Retinal pigment epithelial cell (primary cell): ENCODE measurements at regions not wholly inside any gene's neighbourhood (a gene's known extent, or its start where the extent isn't known, plus 50 kb on each side); places are given as distances from the start of the nearest gene placed in this dataset.

ENCODE experiments used
- DNase-seq: peaks from one replicate; pipeline ENCODE4 v3.0.0-alpha.2; 2010; ENCODE audit warnings: low read depth
- H3K4me3 ChIP-seq: 2 replicates; pipeline ENCODE4 v1.5.1; 2011; ENCODE audit warnings: mild to moderate bottlenecking, low read length, control low read depth, moderate library complexity
- TF ChIP-seq, protein P1 (sequence below): conservative IDR thresholded peaks from 2 replicates; pipeline ENCODE4 v1.5.1; 2011; ENCODE audit warnings: low read depth, low read length, control low read depth, inconsistent platforms

DNA sequence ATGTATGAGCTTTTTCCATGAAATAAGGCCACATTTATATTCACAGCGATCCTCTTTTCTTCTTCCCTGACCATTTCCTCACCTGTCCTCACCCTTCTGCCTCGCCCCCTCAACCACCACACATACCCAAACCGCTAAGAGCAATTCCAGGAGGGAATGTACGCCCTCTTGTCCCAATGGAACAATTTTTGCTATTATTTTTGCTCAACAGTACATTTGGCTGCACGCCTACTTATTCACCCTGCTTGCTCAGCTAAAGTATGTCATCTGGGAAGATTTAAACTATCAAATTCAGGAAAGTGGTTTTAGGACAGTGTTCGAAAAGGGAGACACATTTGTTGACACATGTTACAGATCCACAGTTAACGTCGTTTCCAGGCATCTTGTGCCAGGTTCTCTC is 252.7 kb downstream of the NEBL start:
- H3K4me3 ChIP-seq: no peak overlapping the region
- TF ChIP-seq, protein P1, sequence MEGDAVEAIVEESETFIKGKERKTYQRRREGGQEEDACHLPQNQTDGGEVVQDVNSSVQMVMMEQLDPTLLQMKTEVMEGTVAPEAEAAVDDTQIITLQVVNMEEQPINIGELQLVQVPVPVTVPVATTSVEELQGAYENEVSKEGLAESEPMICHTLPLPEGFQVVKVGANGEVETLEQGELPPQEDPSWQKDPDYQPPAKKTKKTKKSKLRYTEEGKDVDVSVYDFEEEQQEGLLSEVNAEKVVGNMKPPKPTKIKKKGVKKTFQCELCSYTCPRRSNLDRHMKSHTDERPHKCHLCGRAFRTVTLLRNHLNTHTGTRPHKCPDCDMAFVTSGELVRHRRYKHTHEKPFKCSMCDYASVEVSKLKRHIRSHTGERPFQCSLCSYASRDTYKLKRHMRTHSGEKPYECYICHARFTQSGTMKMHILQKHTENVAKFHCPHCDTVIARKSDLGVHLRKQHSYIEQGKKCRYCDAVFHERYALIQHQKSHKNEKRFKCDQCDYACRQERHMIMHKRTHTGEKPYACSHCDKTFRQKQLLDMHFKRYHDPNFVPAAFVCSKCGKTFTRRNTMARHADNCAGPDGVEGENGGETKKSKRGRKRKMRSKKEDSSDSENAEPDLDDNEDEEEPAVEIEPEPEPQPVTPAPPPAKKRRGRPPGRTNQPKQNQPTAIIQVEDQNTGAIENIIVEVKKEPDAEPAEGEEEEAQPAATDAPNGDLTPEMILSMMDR: no peak
- DNase-seq: no peak

DNA sequence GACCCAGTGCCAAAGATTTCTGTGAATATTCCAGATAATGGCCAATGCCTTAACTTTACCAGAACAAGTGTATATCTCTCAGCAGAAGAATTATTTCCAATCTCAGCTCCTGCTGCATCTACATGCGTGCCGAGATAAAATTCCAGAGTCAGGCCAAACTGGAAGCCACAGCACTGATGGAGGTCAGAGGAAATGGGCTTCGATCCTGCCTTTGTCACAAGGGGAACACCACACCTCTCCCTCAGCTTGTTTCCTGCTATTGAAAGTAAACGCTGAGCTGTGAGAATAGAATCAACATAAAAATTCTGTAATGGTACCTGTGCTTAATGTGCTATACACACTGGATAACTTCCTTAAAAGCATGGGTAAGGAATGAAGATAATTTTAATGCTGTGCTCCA is 255.5 kb downstream of the NEBL start:
- TF ChIP-seq, protein P1: no peak
- H3K4me3 ChIP-seq: no peak overlapping the region
- DNase-seq: no peak

DNA sequence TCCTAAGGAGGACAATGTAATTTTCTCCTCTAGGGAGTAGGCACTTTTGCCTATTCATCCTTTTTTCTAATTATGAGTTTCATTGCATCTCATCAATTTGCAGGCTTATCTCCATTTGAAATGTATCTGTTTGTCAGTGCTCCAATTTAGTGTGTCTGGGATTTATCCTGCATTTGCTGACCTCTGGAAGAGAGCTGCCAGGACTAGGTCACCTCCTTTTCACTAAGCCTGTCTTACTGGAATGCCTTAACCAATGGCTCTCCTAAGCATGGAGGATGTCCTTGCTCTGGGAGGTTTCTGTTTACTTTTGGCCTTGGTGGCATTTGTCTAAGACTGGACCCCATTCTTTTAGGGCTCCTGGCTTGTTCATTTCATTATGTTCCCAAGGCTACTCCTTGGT is 261.5 kb downstream of the NEBL start:
- TF ChIP-seq, protein P1: no peak
- no peak for DNase-seq
- no peak overlapping the region for H3K4me3 ChIP-seq

DNA sequence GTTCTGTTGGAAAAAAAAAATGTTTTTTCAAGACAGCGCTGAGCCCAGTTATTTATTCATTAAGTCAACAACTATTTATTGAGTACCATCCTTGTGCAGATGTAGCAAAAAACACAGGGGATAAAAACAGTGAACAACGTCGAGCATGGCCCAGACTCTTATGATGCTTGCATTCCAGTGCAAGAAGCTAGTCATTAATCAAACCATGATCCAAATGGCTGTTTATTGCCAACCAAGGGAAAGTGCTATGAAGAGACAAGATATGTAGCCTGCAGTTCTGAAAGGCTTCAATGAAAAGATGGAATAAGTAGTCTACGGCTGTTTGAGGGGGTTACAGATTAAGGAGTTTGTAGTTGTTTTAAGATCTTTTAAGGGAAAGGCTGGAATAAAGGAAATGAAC is 262.3 kb downstream of the NEBL start:
- H3K4me3 ChIP-seq: no peak overlapping the region
- TF ChIP-seq, protein P1: no peak
- no peak for DNase-seq

DNA sequence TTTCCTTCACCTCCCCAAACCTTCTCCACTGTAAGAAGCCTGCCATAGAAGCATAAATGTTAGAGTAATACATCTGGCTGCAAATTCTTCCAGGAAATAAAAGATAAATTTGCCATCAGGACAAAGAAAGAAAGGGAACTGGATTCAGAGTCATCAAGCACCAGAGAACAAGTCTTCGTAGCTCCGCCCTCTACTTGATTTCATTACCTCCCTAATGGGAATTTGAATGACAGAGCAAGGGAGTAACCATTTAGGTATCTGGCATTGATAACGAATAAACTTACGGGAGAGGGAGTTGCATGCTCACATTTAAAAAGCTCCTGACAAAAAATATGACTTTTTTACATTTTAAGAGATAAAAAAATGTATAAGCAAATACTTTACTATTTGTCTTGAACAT is 263.4 kb downstream of the NEBL start:
- TF ChIP-seq, protein P1: no peak
- H3K4me3 ChIP-seq: no peak overlapping the region
- no peak for DNase-seq

DNA sequence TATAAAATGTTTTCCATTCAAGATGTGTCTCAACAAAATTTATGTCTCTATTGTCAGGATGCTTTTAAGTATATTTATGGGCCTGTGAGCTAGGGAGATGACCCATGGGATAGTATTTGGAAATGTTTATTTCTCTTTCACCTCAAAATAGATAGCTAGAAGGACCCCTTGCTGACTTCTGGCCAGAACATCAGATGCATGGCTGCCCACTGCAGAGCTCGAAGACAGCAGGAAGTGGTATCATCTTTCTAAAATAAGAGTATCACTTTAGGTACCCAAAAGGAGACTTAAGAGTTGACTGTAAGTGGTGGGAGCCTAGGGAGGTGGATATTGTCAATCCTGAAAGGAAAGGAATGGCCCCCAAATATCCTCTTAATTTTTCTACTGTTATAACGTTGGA is 264.4 kb downstream of the NEBL start:
- TF ChIP-seq, protein P1: no peak
- no peak for DNase-seq
- H3K4me3 ChIP-seq: no peak overlapping the region

DNA sequence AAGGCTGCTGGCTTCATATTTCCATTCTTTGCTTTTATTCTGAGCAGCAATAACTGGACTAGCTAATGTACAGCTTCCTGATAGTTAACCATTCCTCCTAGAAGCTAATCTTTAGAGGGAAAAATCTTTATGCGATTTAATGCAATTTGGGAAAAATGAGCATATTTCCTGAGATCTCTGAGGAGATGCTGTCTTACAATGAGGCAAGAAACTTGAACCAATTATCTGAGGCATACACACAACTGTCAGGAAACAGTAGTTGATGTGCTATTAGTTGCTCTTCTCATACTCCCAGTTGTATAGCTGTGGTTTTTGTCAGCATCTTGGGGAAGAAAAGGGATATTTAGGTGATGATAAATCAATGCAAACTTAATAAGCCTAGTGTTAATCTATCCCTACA is 265.9 kb downstream of the NEBL start:
- no peak overlapping the region for H3K4me3 ChIP-seq
- TF ChIP-seq, protein P1: no peak
- no peak for DNase-seq
